Esophagus muscularis mucosa (tissue), 4 donors: ENCODE measurements at regions not wholly inside any gene's neighbourhood (a gene's known extent, or its start where the extent isn't known, plus 50 kb on each side); places are given as distances from the start of the nearest gene placed in this dataset.

Source experiments
- DNase-seq: peaks from one replicate; pipeline ENCODE4 v3.0.0-alpha.2; 2017; ENCODE audit errors: extremely low spot score
- H3K27ac ChIP-seq, 4 donors: fragments of 200-600 bp; sonication (generic); replicated peaks in 1 of 4; 1 replicate in 3 of 4; 2 replicates in 1 of 4; pipeline ENCODE4 v1.5.1; 2016 to 2019; ENCODE audit warnings: mild to moderate bottlenecking in 1 of 4
- H3K27me3 ChIP-seq, 4 donors: fragments of 200-600 bp; sonication (generic); one replicate each; pipeline versions ENCODE4 v1.5.1 to v1.6.0; 2016 to 2019
- H3K36me3 ChIP-seq, 4 donors: fragments of 200-600 bp; sonication (generic); one replicate each; pipeline ENCODE4 v1.5.1; 2016 to 2019
- H3K4me1 ChIP-seq, 4 donors: fragments of 200-600 bp; sonication (generic); one replicate each; pipeline ENCODE4 v1.5.1; 2016 to 2019
- H3K4me3 ChIP-seq, 4 donors: fragments of 200-600 bp; sonication (generic); 1 replicate in 2 of 4; 2 replicates in 2 of 4; pipeline ENCODE4 v1.5.1; 2016 to 2019; ENCODE audit warnings: mild to moderate bottlenecking in 4 of 4, moderate library complexity in 1 of 4
- H3K9me3 ChIP-seq, 4 donors: fragments of 200-600 bp; sonication (generic); 1 replicate in 3 of 4; 2 replicates in 1 of 4; pipeline ENCODE4 v1.5.1; 2016 to 2019
- EP300 ChIP-seq: sonication (generic); formaldehyde crosslinking; IDR thresholded peaks from one replicate; pipeline ENCODE4 v1.6.1; 2017; ENCODE audit warnings: antibody characterized with exemption
- POLR2A ChIP-seq: fragments of 450-650 bp; IDR thresholded peaks from one replicate; pipeline ENCODE4 v1.6.1; 2017; ENCODE audit warnings: antibody characterized with exemption, moderate library complexity, mild to moderate bottlenecking, low read depth
- POLR2AphosphoS5 ChIP-seq, 2 donors: sonication (generic); formaldehyde crosslinking; IDR thresholded peaks; one replicate each; pipeline ENCODE4 v1.6.1; 2017; ENCODE audit warnings: antibody characterized with exemption in 2 of 2
- WGBS: methylation state at CpG from one replicate; pipeline ENCODE4 v1.1.5; 2018; 5-methylcytosine and 5-hydroxymethylcytosine counted together
- intact Hi-C: fragments of 100-400 bp; cut with DNase I; formaldehyde crosslinking; loops from one replicate; pipeline ENCODE4 v1.15.1; 2023
- TF ChIP-seq, protein P1 (sequence below), 3 experiments: fragments of 200-600 bp in 2 of 3; fragments of 450-650 bp in 1 of 3; sonication (generic) in 2 of 3; IDR thresholded peaks; one replicate each; pipeline ENCODE4 v1.5.1; 2017 to 2019; ENCODE audit warnings: antibody characterized with exemption in 3 of 3, mild to moderate bottlenecking in 2 of 3, moderate library complexity in 1 of 3

DNA sequence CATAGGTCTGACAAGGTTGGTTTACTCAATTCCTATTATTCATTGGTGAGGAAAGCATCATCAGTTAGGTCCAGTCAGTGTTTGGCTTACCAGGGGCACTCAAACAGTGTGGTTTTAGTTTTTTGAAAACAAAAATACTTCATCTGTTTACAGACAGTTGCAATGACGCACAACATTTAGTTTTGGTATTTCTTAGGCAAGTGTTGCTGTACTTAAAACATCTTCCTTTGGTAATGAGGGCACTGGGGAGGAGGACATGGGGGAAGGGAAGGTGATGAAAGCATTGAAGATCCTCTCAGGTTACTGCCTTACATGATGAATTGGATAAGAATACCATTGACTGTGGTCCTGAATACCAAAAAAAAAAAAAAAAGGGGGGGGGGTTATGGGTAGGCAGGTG lies 93.7 kb upstream of the MAOA start:
- intact Hi-C loops, result loop anchor here (5.0 kb wide), 1 partner anchor 95 kb away; the partner anchor contains the start of gene MAOA
- Histone ChIP-seq H3K4me1 (peaks cover 0 to 18% (median 2%) of the 10 kb centered on the region in 4 donors), H3K4me3 (no peak overlapping the region), H3K36me3 (no peaks in the 10 kb centered on the region), H3K27ac (no peak overlapping the region), H3K27me3 (no peaks in the 10 kb centered on the region), H3K9me3 (no peaks in the 10 kb centered on the region)
- WGBS, result 63% methylated on average over 1 of the region's 1 CpG
- no peak for DNase-seq
- TF ChIP-seq EP300 (no peak), POLR2A (no peak), POLR2AphosphoS5 (IDR thresholded peaks at IDR 0.05) (no peak)
- TF ChIP-seq, protein P1, sequence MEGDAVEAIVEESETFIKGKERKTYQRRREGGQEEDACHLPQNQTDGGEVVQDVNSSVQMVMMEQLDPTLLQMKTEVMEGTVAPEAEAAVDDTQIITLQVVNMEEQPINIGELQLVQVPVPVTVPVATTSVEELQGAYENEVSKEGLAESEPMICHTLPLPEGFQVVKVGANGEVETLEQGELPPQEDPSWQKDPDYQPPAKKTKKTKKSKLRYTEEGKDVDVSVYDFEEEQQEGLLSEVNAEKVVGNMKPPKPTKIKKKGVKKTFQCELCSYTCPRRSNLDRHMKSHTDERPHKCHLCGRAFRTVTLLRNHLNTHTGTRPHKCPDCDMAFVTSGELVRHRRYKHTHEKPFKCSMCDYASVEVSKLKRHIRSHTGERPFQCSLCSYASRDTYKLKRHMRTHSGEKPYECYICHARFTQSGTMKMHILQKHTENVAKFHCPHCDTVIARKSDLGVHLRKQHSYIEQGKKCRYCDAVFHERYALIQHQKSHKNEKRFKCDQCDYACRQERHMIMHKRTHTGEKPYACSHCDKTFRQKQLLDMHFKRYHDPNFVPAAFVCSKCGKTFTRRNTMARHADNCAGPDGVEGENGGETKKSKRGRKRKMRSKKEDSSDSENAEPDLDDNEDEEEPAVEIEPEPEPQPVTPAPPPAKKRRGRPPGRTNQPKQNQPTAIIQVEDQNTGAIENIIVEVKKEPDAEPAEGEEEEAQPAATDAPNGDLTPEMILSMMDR (IDR thresholded peaks at IDR 0.05), result no peak

DNA sequence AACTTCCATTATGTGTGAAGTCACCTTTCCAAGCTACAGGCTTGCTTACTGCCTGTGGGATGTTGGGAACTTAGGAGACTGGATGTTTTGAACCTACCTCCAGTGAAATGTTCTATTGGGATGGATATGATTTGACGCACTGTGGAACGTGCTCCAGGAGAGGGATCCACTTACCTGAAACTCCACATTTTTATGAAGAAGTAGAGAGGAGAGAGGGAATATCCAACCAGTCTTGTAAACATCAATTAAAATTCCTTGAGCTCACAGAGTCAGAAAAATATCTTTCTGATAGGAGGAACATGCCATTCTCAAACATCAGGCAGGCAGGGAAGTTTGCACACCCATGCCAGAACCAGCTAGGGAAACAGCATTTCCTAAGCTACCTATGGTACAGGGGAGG lies 91.1 kb upstream of the MAOA start:
- H3K4me1 ChIP-seq, result peaks cover 0 to 13% (median under 1%) of the 10 kb centered on the region in 4 donors
- intact Hi-C loops, result loop anchor here (5.0 kb wide), 1 partner anchor 92 kb away; the partner anchor contains the start of gene MAOA
- no peak overlapping the region for H3K27ac ChIP-seq
- no peaks in the 10 kb centered on the region for H3K36me3 ChIP-seq
- 79% methylated on average over 2 of the region's 2 CpGs for WGBS
- no peak for DNase-seq
- no peak for TF ChIP-seq EP300
- TF ChIP-seq, protein P1 (IDR thresholded peaks at IDR 0.05), result peak in 1 of 3 experiments; percentile 8
- H3K4me3 ChIP-seq, result no peak overlapping the region
- no peaks in the 10 kb centered on the region for H3K27me3 ChIP-seq
- no peaks in the 10 kb centered on the region for H3K9me3 ChIP-seq

DNA sequence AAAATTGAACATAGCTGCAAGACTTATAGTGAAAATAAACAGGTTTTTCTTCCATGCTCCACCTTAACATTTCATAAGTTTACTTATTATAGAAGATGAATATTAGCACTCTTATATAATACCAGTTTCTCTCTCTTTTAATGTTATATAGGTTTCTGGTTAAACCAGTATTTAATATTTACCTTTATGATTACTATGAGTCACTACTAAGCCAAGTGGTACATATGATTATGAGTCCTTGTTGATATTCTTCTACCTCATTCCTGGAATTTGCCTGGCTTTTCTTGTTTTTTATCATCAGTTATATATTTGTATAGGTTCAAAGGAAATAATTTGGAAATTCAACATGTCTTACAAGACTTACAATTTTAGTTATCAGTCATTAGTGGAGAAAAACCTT lies 89.9 kb upstream of the MAOA start:
- peaks cover 0 to 11% (median 0%) of the 10 kb centered on the region in 4 donors for H3K4me1 ChIP-seq
- intact Hi-C loops, result no loop called here
- no peaks in the 10 kb centered on the region for H3K27me3 ChIP-seq
- H3K27ac ChIP-seq, result no peak overlapping the region
- no peak for DNase-seq
- no peaks in the 10 kb centered on the region for H3K9me3 ChIP-seq
- no peaks in the 10 kb centered on the region for H3K36me3 ChIP-seq
- TF ChIP-seq POLR2AphosphoS5 (IDR thresholded peaks at IDR 0.05) (no peak), POLR2A (no peak), EP300 (no peak)
- TF ChIP-seq, protein P1 (IDR thresholded peaks at IDR 0.05), result no peak
- H3K4me3 ChIP-seq, result no peak overlapping the region

DNA sequence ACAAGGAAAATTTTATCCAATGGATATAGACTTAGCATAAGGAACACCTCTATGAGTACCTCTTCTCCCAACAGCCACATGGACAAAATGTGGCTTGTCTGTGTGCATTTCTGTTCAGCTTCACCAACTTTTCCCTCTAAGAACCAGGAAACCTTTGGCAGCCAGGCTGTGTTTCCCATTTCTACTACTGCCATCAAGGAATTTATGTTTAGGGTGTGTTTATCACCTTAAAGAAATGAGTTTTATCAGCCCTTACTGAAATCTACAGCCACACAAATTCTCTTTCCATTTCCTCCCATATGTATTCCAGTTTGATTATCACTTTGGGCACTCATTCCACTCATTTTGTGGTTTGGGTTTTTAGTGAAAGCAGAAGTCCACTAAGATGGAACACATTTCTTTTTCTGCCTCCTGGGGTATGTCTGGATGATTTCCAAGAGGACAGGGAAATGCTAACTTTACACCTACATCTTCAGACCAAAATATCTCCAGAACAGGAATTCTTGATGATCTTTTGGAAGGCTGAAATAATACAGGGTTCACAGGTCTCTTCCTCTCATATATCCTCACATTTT lies 82.6 kb upstream of the MAOA start:
- Histone ChIP-seq H3K4me1 (no peaks in the 10 kb centered on the region), H3K9me3 (no peaks in the 10 kb centered on the region), H3K27me3 (no peaks in the 10 kb centered on the region), H3K36me3 (no peaks in the 10 kb centered on the region), H3K4me3 (no peak overlapping the region), H3K27ac (no peak overlapping the region)
- TF ChIP-seq EP300 (no peak), POLR2AphosphoS5 (IDR thresholded peaks at IDR 0.05) (no peak), POLR2A (no peak)
- TF ChIP-seq, protein P1 (IDR thresholded peaks at IDR 0.05), result no peak
- DNase-seq, result no peak
- intact Hi-C loops, result no loop called here

DNA sequence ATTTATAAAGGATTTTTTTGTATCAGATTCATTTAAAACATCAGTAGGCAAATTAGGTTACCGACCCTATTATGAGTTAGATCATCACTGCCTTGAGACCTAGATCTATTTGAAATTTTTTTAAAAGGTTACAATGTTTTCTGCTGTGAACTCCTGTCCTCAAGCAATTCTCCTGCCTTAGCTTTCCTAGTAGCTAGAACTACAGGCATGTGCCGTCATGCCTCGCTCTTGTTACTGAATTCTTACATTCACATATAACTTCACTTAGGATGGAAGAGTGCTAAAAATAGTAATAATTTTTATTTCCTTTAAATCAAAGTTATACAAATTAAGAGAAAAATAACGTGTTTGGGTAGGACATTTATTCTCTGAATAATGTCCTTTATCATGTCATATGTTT lies 75.5 kb upstream of the MAOA start:
- no peaks in the 10 kb centered on the region for H3K9me3 ChIP-seq
- H3K36me3 ChIP-seq, result no peaks in the 10 kb centered on the region
- WGBS, result 78% methylated on average over 4 of the region's 4 CpGs
- intact Hi-C loops, result no loop called here
- DNase-seq, result no peak
- H3K4me3 ChIP-seq, result no peak overlapping the region
- H3K27ac ChIP-seq, result no peak overlapping the region
- no peak for TF ChIP-seq POLR2A
- TF ChIP-seq, protein P1 (IDR thresholded peaks at IDR 0.05), result no peak
- no peak for TF ChIP-seq EP300
- no peak for TF ChIP-seq POLR2AphosphoS5 (IDR thresholded peaks at IDR 0.05)
- H3K4me1 ChIP-seq, result peaks cover 0 to 9% (median 0%) of the 10 kb centered on the region in 4 donors
- H3K27me3 ChIP-seq, result no peaks in the 10 kb centered on the region
